ENCODE measurements at regions not wholly inside any gene's neighbourhood (a gene's known extent, or its start where the extent isn't known, plus 50 kb on each side); places are given as distances from the start of the nearest gene placed in this dataset.
"Not testable (repeated sequence)": the region's sequence is repeated elsewhere in the genome, so short reads cannot be mapped to it uniquely, and the experiment has no call there.

DNA sequence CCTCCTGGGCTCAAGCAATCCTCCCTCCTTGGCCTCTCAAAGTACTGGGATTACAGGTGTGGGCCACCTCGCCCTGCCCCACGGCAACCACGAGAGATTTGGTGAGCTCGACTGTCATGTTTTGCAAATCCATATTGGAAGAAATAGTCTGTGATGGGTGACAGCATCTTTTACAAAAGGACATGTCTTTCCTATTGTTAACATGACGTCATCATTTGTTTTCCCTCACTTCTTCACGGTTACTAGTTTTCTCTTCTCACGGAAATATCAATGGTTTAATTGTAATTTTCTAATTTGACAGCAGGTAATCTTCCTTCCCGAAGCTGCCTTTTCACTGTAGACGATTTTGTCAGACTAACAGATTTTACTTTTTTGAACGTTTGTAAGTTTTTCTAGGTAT lies 110.8 kb upstream of the GREM2 start:
- Histone ChIP-seq H3K9me3 (ENCODE audit: control insufficient read depth, low read length) (no peaks in the 10 kb centered on the region), H3K27me3 (replicated peaks; ENCODE audit: control insufficient read depth, insufficient read depth, low read length, poor library complexity, severe bottlenecking) (no peaks in the 10 kb centered on the region), H3K27ac (ENCODE audit: insufficient read depth, low read length, poor library complexity, severe bottlenecking) (no peak overlapping the region), H3K4me3 (ENCODE audit: insufficient read depth, low read depth, low read length, poor library complexity, severe bottlenecking) (no peak overlapping the region), H3K4me1 (ENCODE audit: control insufficient read depth, insufficient read depth, low read length, poor library complexity, severe bottlenecking) (no peaks in the 10 kb centered on the region), H3K36me3 (ENCODE audit: control insufficient read depth, insufficient read depth, low read length) (no peaks in the 10 kb centered on the region)
- no peak for DNase-seq

- Histone ChIP-seq H3K27ac (ENCODE audit: insufficient read depth, low read length, poor library complexity, severe bottlenecking) (no peak overlapping the region), H3K4me1 (ENCODE audit: control insufficient read depth, insufficient read depth, low read length, poor library complexity, severe bottlenecking) (no peaks in the 10 kb centered on the region), H3K27me3 (replicated peaks; ENCODE audit: control insufficient read depth, insufficient read depth, low read length, poor library complexity, severe bottlenecking) (no peaks in the 10 kb centered on the region), H3K9me3 (ENCODE audit: control insufficient read depth, low read length) (no peaks in the 10 kb centered on the region), H3K36me3 (ENCODE audit: control insufficient read depth, insufficient read depth, low read length) (no peaks in the 10 kb centered on the region), H3K4me3 (ENCODE audit: insufficient read depth, low read depth, low read length, poor library complexity, severe bottlenecking) (no peak overlapping the region)
- no peak for DNase-seq
These were observed 109.0 kb upstream of the GREM2 start for GRCh38 chr1:240720976-240721375.

DNA sequence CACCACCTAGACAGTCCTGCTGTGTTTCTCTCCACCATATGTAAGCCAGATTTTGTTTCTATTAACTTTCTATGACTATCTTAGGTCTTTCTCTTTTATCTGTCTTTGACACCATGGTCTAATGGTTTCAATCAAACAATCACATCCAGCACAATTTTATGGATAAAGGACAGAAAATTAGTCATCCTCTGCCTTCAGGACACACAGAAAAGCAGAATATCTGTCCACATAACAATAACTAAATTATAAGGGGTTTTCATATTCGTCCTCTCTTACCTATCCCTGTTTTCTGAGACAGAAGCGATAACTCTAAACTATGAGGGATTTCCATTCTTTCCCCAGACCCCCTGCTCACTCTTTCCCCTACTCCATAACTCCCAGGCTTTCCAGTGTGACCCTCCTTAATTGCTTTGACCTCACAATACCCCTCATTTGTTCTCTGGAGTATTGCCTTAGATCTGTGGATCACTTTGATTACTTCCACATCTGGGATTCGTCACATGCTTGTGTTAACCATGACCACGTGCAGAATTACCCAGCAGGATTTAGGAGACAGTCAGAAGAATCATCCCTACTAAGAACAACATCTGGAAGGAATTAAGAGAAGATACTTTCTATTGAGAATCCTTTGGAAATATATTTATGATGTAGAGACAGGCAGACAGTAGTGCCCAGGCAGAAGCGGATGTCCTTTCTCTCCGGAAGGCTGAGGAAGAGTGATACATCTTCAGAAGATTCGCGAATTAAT lies 108.2 kb upstream of the GREM2 start:
- DNase-seq = no peak
- Histone ChIP-seq H3K36me3 (ENCODE audit: control insufficient read depth, insufficient read depth, low read length) (no peaks in the 10 kb centered on the region), H3K4me3 (ENCODE audit: insufficient read depth, low read depth, low read length, poor library complexity, severe bottlenecking) (no peak overlapping the region), H3K9me3 (ENCODE audit: control insufficient read depth, low read length) (no peaks in the 10 kb centered on the region), H3K4me1 (ENCODE audit: control insufficient read depth, insufficient read depth, low read length, poor library complexity, severe bottlenecking) (no peaks in the 10 kb centered on the region), H3K27me3 (replicated peaks; ENCODE audit: control insufficient read depth, insufficient read depth, low read length, poor library complexity, severe bottlenecking) (no peaks in the 10 kb centered on the region), H3K27ac (ENCODE audit: insufficient read depth, low read length, poor library complexity, severe bottlenecking) (no peak overlapping the region)

DNA sequence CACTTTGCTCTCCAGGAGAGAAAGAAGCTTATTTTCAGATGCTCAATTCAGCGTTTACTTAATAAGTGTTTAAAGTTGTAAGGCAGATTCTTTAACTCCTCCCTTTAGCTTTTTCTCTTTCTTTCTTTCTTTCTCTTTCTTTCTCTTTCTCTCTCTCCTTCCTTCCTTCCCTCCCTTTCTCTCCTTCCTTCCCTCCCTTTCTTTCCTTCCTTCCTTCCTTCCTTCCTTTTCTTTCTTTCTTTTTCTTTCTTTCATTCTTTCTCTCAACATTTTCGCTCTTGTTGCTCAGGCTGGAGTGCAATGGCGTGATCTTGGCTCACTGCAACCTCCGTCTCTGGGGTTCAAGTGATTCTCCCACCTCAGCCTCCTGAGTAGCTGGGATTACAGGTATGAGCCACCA lies 104.6 kb upstream of the GREM2 start:
- not testable (repeated sequence) for H3K4me1 ChIP-seq (ENCODE audit: control insufficient read depth, insufficient read depth, low read length, poor library complexity, severe bottlenecking); H3K27me3 ChIP-seq (replicated peaks; ENCODE audit: control insufficient read depth, insufficient read depth, low read length, poor library complexity, severe bottlenecking); H3K36me3 ChIP-seq (ENCODE audit: control insufficient read depth, insufficient read depth, low read length); H3K27ac ChIP-seq (ENCODE audit: insufficient read depth, low read length, poor library complexity, severe bottlenecking); H3K9me3 ChIP-seq (ENCODE audit: control insufficient read depth, low read length); H3K4me3 ChIP-seq (ENCODE audit: insufficient read depth, low read depth, low read length, poor library complexity, severe bottlenecking); DNase-seq

DNA sequence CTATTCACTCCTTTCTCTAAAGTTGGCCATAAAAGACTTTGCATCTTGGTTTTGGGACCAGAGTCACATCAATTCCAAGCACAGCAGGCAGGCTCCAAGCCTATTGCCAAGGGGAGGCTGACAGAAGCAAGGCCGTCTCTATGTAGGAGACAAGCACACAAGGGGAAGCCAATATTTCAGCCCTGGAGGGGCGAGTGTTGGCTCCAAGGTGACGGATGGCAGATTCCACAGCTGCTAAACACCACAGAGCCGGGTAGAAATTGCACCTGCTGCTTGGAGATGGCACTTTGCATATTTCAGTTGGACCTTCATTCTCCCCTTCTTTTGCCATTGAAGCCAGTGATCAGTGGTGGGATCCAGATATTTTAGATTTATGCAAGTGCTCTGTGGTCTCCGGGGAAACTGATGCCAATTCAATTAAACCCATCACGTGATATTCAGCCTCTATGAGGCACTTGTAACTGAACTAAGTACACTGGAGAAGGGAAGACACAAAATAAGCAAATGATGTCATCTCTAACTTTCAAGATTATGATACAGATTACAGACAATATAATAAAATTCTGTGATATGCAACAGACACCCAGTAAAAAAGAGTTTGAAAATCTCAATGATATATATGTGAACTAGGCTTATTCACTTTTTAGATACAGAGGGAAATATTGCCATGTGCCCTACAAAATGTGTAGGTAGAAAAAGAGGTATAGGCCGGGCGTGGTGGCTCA lies 102.8 kb upstream of the GREM2 start:
- no peaks in the 10 kb centered on the region for H3K4me1 ChIP-seq (ENCODE audit: control insufficient read depth, insufficient read depth, low read length, poor library complexity, severe bottlenecking)

GRCh38 chr1:240712014-240712731 lies 100.2 kb upstream of the GREM2 start:
- H3K4me3 ChIP-seq (ENCODE audit: insufficient read depth, low read depth, low read length, poor library complexity, severe bottlenecking) = no peak overlapping the region
- H3K36me3 ChIP-seq (ENCODE audit: control insufficient read depth, insufficient read depth, low read length) = no peaks in the 10 kb centered on the region
- H3K27ac ChIP-seq (ENCODE audit: insufficient read depth, low read length, poor library complexity, severe bottlenecking) = no peak overlapping the region
- H3K9me3 ChIP-seq (ENCODE audit: control insufficient read depth, low read length) = no peaks in the 10 kb centered on the region
- H3K27me3 ChIP-seq (replicated peaks; ENCODE audit: control insufficient read depth, insufficient read depth, low read length, poor library complexity, severe bottlenecking) = no peaks in the 10 kb centered on the region
- no peak for DNase-seq
- no peaks in the 10 kb centered on the region for H3K4me1 ChIP-seq (ENCODE audit: control insufficient read depth, insufficient read depth, low read length, poor library complexity, severe bottlenecking)

More for the DNA sequence above, 102.8 kb upstream of the GREM2 start:
- Histone ChIP-seq H3K27ac (ENCODE audit: insufficient read depth, low read length, poor library complexity, severe bottlenecking) (no peak overlapping the region), H3K27me3 (replicated peaks; ENCODE audit: control insufficient read depth, insufficient read depth, low read length, poor library complexity, severe bottlenecking) (no peaks in the 10 kb centered on the region), H3K36me3 (ENCODE audit: control insufficient read depth, insufficient read depth, low read length) (no peaks in the 10 kb centered on the region), H3K4me3 (ENCODE audit: insufficient read depth, low read depth, low read length, poor library complexity, severe bottlenecking) (no peak overlapping the region), H3K9me3 (ENCODE audit: control insufficient read depth, low read length) (no peaks in the 10 kb centered on the region)
- DNase-seq = no peak

- Histone ChIP-seq H3K36me3 (ENCODE audit: control insufficient read depth, insufficient read depth, low read length) (no peaks in the 10 kb centered on the region), H3K4me1 (ENCODE audit: control insufficient read depth, insufficient read depth, low read length, poor library complexity, severe bottlenecking) (no peaks in the 10 kb centered on the region), H3K4me3 (ENCODE audit: insufficient read depth, low read depth, low read length, poor library complexity, severe bottlenecking) (no peak overlapping the region), H3K27ac (ENCODE audit: insufficient read depth, low read length, poor library complexity, severe bottlenecking) (no peak overlapping the region), H3K27me3 (replicated peaks; ENCODE audit: control insufficient read depth, insufficient read depth, low read length, poor library complexity, severe bottlenecking) (no peaks in the 10 kb centered on the region), H3K9me3 (ENCODE audit: control insufficient read depth, low read length) (no peaks in the 10 kb centered on the region)
- no peak for DNase-seq
These were observed 99.1 kb upstream of the GREM2 start for GRCh38 chr1:240711020-240711419.

GRCh38 chr1:240709676-240710075 lies 97.7 kb upstream of the GREM2 start:
- Histone ChIP-seq H3K4me1 (ENCODE audit: control insufficient read depth, insufficient read depth, low read length, poor library complexity, severe bottlenecking) (no peaks in the 10 kb centered on the region), H3K36me3 (ENCODE audit: control insufficient read depth, insufficient read depth, low read length) (no peaks in the 10 kb centered on the region), H3K9me3 (ENCODE audit: control insufficient read depth, low read length) (no peaks in the 10 kb centered on the region), H3K27me3 (replicated peaks; ENCODE audit: control insufficient read depth, insufficient read depth, low read length, poor library complexity, severe bottlenecking) (no peaks in the 10 kb centered on the region), H3K4me3 (ENCODE audit: insufficient read depth, low read depth, low read length, poor library complexity, severe bottlenecking) (no peak overlapping the region), H3K27ac (ENCODE audit: insufficient read depth, low read length, poor library complexity, severe bottlenecking) (no peak overlapping the region)
- no peak for DNase-seq

DNA sequence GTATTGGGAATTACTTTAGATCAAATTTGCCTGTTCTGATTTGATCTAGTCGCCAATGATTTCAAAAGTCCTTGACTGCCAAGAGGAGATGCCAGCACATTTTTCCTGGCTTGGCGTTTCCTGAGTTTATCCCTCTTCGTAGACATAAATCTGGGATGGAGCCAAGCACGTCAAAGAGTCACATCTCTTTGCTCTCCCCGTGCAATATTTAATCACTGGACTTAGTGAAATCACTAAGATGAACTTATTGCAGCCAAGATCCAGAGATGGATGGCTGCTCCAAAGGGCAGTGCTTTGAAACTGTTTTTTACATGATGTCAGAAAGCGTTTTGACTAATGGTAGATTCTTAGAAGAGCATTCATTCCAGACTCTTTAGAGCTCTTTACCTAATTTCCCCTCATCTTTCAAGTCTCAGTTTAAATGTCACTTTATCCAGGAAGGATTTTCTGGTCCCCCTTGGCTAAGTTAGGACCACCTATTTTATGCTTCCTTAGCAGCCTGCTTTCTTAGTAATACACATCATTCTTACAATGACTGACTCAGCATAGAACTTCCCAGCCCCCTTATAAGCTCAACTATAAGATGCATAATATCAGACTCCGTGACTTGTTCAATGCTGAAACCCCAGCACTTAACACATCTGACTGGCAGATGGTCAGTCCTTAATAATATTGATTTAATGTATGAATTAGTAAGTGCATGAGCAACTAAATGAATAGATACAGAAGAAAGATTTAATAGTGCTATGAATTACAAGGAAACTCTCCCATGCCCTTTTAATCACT lies 94.4 kb upstream of the GREM2 start:
- H3K36me3 ChIP-seq (ENCODE audit: control insufficient read depth, insufficient read depth, low read length) = no peaks in the 10 kb centered on the region
- no peaks in the 10 kb centered on the region for H3K9me3 ChIP-seq (ENCODE audit: control insufficient read depth, low read length)
- H3K4me3 ChIP-seq (ENCODE audit: insufficient read depth, low read depth, low read length, poor library complexity, severe bottlenecking) = no peak overlapping the region
- DNase-seq = no peak
- H3K4me1 ChIP-seq (ENCODE audit: control insufficient read depth, insufficient read depth, low read length, poor library complexity, severe bottlenecking) = no peaks in the 10 kb centered on the region
- no peak overlapping the region for H3K27ac ChIP-seq (ENCODE audit: insufficient read depth, low read length, poor library complexity, severe bottlenecking)
- H3K27me3 ChIP-seq (replicated peaks; ENCODE audit: control insufficient read depth, insufficient read depth, low read length, poor library complexity, severe bottlenecking) = no peaks in the 10 kb centered on the region

Measured in effector memory CD4-positive, alpha-beta T cell (primary cell).